HepG2 (cell line): ENCODE measurements at regions not wholly inside any gene's neighbourhood (a gene's known extent, or its start where the extent isn't known, plus 50 kb on each side); places are given as distances from the start of the nearest gene placed in this dataset.

Experiments
- ATAC-seq: fragments of 200-7000 bp; cut with Tn5 transposase; 3 replicates; pipeline ENCODE4 v1.9.1; 2020; ENCODE audit warnings: mild to moderate bottlenecking, moderate library complexity
- BruUV-seq: library from RNA; stranded (reverse); fragments of 400-500 nt; replicated peaks from 2 replicates; lab custom pipeline; 2021; lab: Mats Ljungman, UMichigan
- CTCF ChIA-PET: fragments of 300-600 bp; formaldehyde crosslinking; extraction: SDS; loops from one replicate; lab custom pipeline; 2021; ENCODE audit warnings: low total read pairs, inconsistent platforms, low intra/inter-chr PET ratio; lab: Yijun Ruan, JAX
- POLR2A ChIA-PET: fragments of 350-600 bp; sonication (Branson Sonifier 250); formaldehyde crosslinking; loops from one replicate; lab custom pipeline; 2020; ENCODE audit warnings: antibody characterized with exemption, inconsistent platforms; lab: Yijun Ruan, JAX
- DNase-seq: peaks from one replicate; pipeline ENCODE4 v3.0.0-alpha.2; 2015; ENCODE audit warnings: low spot score
- FAIRE-seq: peaks from 3 replicates; lab custom pipeline; 2011; peaks lifted over from hg19 to GRCh38; lab: Jason Lieb, UNC
- H2AFZ ChIP-seq: one replicate; pipeline ENCODE4 v1.6.1; 2011; ENCODE audit warnings: low read length, inconsistent platforms
- H3K27ac ChIP-seq: fragments of 300-600 bp; 3 replicates; pipeline ENCODE4 v1.8.0; 2011; ENCODE audit warnings: mixed run types, mild to moderate bottlenecking, mixed read lengths, low read length, inconsistent platforms; ENCODE audit not compliant: insufficient read depth; ENCODE audit errors: extremely low read length
- H3K27me3 ChIP-seq, 2 experiments: fragments of 200-600 bp in 1 of 2; 2 replicates in 1 of 2; 3 replicates in 1 of 2; pipeline versions ENCODE4 v1.6.0 to v1.8.0; 2011; ENCODE audit warnings: low read length in 2 of 2, mild to moderate bottlenecking in 2 of 2, moderate library complexity in 2 of 2, inconsistent platforms in 1 of 2; ENCODE audit not compliant: insufficient read depth in 2 of 2, control insufficient read depth in 1 of 2
- H3K36me3 ChIP-seq, 2 experiments: fragments of 200-600 bp in 1 of 2; replicated peaks in 1 of 2; 2 replicates in 1 of 2; 3 replicates in 1 of 2; pipeline versions ENCODE4 v1.5.1 to v1.8.0; 2011; ENCODE audit warnings: low read length in 2 of 2, inconsistent platforms in 1 of 2; ENCODE audit not compliant: insufficient read depth in 2 of 2, control insufficient read depth in 1 of 2
- H3K4me1 ChIP-seq: 2 replicates; pipeline ENCODE4 v1.5.1; 2012; ENCODE audit warnings: low read length, inconsistent platforms; ENCODE audit not compliant: insufficient read depth
- H3K4me2 ChIP-seq: 2 replicates; pipeline ENCODE4 v1.6.0; 2011; ENCODE audit warnings: low read depth, low read length, inconsistent platforms
- H3K4me3 ChIP-seq, 3 experiments: fragments of 200-600 bp in 1 of 3; sonication (generic), shearing (Covaris generic) in 1 of 3; replicated peaks in 1 of 3; 2 replicates each; pipeline ENCODE4 v1.5.1; 2011 to 2016; ENCODE audit warnings: low read length in 3 of 3, inconsistent platforms in 2 of 3, low read depth in 2 of 3, mild to moderate bottlenecking in 2 of 3, control low read depth in 1 of 3, mixed read lengths in 1 of 3; ENCODE audit not compliant: insufficient read depth in 1 of 3
- H3K79me2 ChIP-seq: one replicate; pipeline ENCODE4 v1.6.1; 2011; ENCODE audit warnings: low read length, inconsistent platforms; ENCODE audit not compliant: insufficient read depth
- H3K9ac ChIP-seq: 2 replicates; pipeline ENCODE4 v1.6.0; 2011; ENCODE audit warnings: mild to moderate bottlenecking, low read depth, low read length, inconsistent platforms; ENCODE audit not compliant: insufficient read depth
- H3K9me3 ChIP-seq: 2 replicates; pipeline ENCODE4 v1.5.1; 2012; ENCODE audit warnings: mild to moderate bottlenecking, low read length
- H4K20me1 ChIP-seq: 2 replicates; pipeline ENCODE4 v1.6.0; 2011; ENCODE audit warnings: inconsistent platforms, mild to moderate bottlenecking, low read length, moderate library complexity; ENCODE audit not compliant: insufficient read depth
- ERF ChIP-seq: IDR thresholded peaks from 2 replicates; pipeline ENCODE4 v1.6.1; 2018; ENCODE audit warnings: missing biosample characterization, missing genetic modification reagents
- GATA4 ChIP-seq: sonication (generic); IDR thresholded peaks from 2 replicates; pipeline ENCODE4 v1.6.1; 2016; ENCODE audit warnings: antibody characterized with exemption, low read depth, borderline replicate concordance
- MIER3 ChIP-seq: IDR thresholded peaks from 2 replicates; pipeline ENCODE4 v1.6.1; 2016; ENCODE audit warnings: missing compliant biosample characterization, borderline replicate concordance
- PCBP2 ChIP-seq: fragments of 200-400 bp; formaldehyde crosslinking; optimal IDR thresholded peaks from 2 replicates; pipeline ENCODE3; 2018; ENCODE audit warnings: low read length, low read depth; ENCODE audit not compliant: poor library complexity, severe bottlenecking
- RBAK ChIP-seq: sonication (generic); formaldehyde crosslinking; IDR thresholded peaks from 2 replicates; pipeline ENCODE4 v1.5.1; 2020; ENCODE audit warnings: mild to moderate bottlenecking, missing genetic modification reagents
- RFXANK ChIP-seq: IDR thresholded peaks from 2 replicates; pipeline ENCODE4 v1.6.1; 2016
- STAT5B ChIP-seq: sonication (generic); formaldehyde crosslinking; IDR thresholded peaks from 2 replicates; pipeline ENCODE4 v1.4.0; 2020; ENCODE audit warnings: missing genetic modification reagents
- TMF1 ChIP-seq: sonication (generic); formaldehyde crosslinking; IDR thresholded peaks from 2 replicates; pipeline ENCODE4 v1.8.1; 2022; ENCODE audit warnings: low read depth, missing genetic modification reagents
- ZNF230 ChIP-seq: sonication (generic); formaldehyde crosslinking; IDR thresholded peaks from 2 replicates; pipeline ENCODE4 v1.4.0; 2020; ENCODE audit warnings: mild to moderate bottlenecking, missing genetic modification reagents
- ZNF468 ChIP-seq: sonication (generic); formaldehyde crosslinking; IDR thresholded peaks from 2 replicates; pipeline ENCODE4 v1.8.0; 2022; ENCODE audit warnings: mild to moderate bottlenecking, moderate library complexity, missing genetic modification reagents
- ZNF547 ChIP-seq: sonication (generic); formaldehyde crosslinking; IDR thresholded peaks from 2 replicates; pipeline ENCODE4 v1.5.1; 2020; ENCODE audit warnings: mild to moderate bottlenecking, missing genetic modification reagents
- ZNF720 ChIP-seq: sonication (generic); formaldehyde crosslinking; IDR thresholded peaks from 2 replicates; pipeline ENCODE4 v1.4.0; 2020; ENCODE audit warnings: missing genetic modification reagents
- ZNF781 ChIP-seq: sonication (generic); formaldehyde crosslinking; IDR thresholded peaks from 2 replicates; pipeline ENCODE4 v1.5.1; 2020; ENCODE audit warnings: borderline replicate concordance, mild to moderate bottlenecking, missing genetic modification reagents; ENCODE audit errors: not compliant biosample characterization
- WGBS: methylation state at CpG from one replicate; pipeline ENCODE4 v1.1.6; 2017; ENCODE audit warnings: low lambda C conversion rate; 5-methylcytosine and 5-hydroxymethylcytosine counted together
- in situ Hi-C: cut with HindIII; loops from 2 replicates; pipeline ENCODE4 v1.10.0; 2017; ENCODE audit warnings: low pct_unique_long_range_greater_than_20kb; ENCODE audit not compliant: extremely low pct_ligation_motif_present
- intact Hi-C: fragments of 100-400 bp; cut with micrococcal nuclease; formaldehyde crosslinking; loops from one replicate; pipeline ENCODE4 v1.10.0; 2022; ENCODE audit not compliant: unreplicated experiment
- TF ChIP-seq, protein P1 (sequence below): sonication (generic); formaldehyde crosslinking; conservative IDR thresholded peaks from 2 replicates; pipeline ENCODE4 v1.4.0; 2020; ENCODE audit warnings: mild to moderate bottlenecking, missing genetic modification reagents, moderate library complexity
- TF ChIP-seq, protein P2 (sequence below): sonication (generic); formaldehyde crosslinking; IDR thresholded peaks from 2 replicates; pipeline ENCODE4 v1.5.0; 2020; ENCODE audit warnings: missing genetic modification reagents

DNA sequence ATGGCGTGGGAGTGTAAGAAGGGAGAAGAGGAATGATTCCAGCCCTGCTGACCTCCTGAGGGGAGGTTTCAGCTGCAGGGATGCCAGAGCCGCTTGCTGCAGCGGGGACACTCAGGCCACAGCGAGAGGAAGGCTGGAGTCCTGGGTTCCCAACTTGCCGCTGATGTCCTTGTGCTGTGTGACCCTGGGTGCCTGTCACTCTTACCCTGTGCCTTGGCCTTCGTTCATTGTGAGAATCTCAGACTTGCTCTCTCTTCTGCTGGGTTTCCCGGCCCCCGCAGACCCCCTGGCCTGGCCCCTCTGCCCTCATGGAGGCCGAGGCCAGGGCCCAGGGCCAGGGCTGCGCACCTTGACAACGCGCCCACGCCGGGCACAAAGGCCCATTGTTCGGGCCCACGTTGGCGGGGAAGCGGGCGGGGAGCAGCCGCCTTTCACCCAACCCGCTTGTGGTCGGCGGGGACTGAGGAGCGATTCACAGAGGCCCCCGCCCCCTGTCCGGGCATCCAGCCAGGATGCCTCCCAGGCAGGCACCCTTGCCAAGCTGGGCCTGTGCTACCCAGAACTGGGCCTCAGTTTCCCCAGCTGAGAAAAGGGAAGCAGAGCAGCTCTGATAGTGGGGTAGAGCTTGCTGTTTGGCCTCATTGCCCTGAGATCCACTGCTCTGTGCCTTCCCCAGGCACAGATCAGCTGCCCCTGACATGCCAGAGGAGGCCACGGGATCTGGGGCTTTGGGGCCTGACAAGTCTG is 52.4 kb downstream of the CEBPB start:
- peak; percentile 93 for DNase-seq
- TF ChIP-seq STAT5B (CRISPR knock-in tag) (0 out of 2 replicates have a peak, but pooled peaks have one; percentile 73), ZNF468 (CRISPR knock-in tag) (no peak; the same call in 1 of the 2 replicates), ZNF547 (peak; percentile 94; the same call in 1 of the 2 replicates), RFXANK (CRISPR knock-in tag) (no peak), RBAK (peak; percentile 35; the same call in 1 of the 2 replicates), PCBP2 (no peak), MIER3 (CRISPR knock-in tag) (peak; percentile 95), ZNF230 (CRISPR knock-in tag) (peak; percentile 92), ERF (CRISPR knock-in tag) (peak; percentile 93), GATA4 (peak; percentile 49; the same call in 1 of the 2 replicates), ZNF720 (no peak), TMF1 (CRISPR knock-in tag) (peak; percentile 92; the same call in 1 of the 2 replicates), ZNF781 (CRISPR knock-in tag) (peak; percentile 70)
- TF ChIP-seq, protein P1, sequence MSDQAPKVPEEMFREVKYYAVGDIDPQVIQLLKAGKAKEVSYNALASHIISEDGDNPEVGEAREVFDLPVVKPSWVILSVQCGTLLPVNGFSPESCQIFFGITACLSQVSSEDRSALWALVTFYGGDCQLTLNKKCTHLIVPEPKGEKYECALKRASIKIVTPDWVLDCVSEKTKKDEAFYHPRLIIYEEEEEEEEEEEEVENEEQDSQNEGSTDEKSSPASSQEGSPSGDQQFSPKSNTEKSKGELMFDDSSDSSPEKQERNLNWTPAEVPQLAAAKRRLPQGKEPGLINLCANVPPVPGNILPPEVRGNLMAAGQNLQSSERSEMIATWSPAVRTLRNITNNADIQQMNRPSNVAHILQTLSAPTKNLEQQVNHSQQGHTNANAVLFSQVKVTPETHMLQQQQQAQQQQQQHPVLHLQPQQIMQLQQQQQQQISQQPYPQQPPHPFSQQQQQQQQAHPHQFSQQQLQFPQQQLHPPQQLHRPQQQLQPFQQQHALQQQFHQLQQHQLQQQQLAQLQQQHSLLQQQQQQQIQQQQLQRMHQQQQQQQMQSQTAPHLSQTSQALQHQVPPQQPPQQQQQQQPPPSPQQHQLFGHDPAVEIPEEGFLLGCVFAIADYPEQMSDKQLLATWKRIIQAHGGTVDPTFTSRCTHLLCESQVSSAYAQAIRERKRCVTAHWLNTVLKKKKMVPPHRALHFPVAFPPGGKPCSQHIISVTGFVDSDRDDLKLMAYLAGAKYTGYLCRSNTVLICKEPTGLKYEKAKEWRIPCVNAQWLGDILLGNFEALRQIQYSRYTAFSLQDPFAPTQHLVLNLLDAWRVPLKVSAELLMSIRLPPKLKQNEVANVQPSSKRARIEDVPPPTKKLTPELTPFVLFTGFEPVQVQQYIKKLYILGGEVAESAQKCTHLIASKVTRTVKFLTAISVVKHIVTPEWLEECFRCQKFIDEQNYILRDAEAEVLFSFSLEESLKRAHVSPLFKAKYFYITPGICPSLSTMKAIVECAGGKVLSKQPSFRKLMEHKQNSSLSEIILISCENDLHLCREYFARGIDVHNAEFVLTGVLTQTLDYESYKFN (CRISPR knock-in tag), result peak; percentile 98
- TF ChIP-seq, protein P2, sequence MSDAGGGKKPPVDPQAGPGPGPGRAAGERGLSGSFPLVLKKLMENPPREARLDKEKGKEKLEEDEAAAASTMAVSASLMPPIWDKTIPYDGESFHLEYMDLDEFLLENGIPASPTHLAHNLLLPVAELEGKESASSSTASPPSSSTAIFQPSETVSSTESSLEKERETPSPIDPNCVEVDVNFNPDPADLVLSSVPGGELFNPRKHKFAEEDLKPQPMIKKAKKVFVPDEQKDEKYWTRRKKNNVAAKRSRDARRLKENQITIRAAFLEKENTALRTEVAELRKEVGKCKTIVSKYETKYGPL (CRISPR knock-in tag), result no peak

More for the DNA sequence above, 52.4 kb downstream of the CEBPB start:
- 4% methylated on average over 18 of the region's 27 CpGs for WGBS
- H3K9ac ChIP-seq, result peak overlapping the region; percentile 72
- POLR2A ChIA-PET, result interaction anchor here (0.6 to 1.2 kb wide), 9 partner anchors 9 to 242 kb away, joined by 3 to 5 read pairs (median 3); no protein-coding TSS in a partner anchor
- BruUV-seq, result TSS peak; percentile 74
- ATAC-seq (peak; percentile 90), FAIRE-seq (peak; percentile 26)
- peak overlapping the region; percentile 87 for H3K4me2 ChIP-seq
- no peak overlapping the region for H2AFZ ChIP-seq
- H3K4me3 ChIP-seq, result peak overlapping the region in 2 of 3 experiments; percentile 22 to 56; a peak in 2 of 6 replicates
- H4K20me1 ChIP-seq, result no peaks in the 10 kb centered on the region
- peaks cover 100% of the 10 kb centered on the region for H3K4me1 ChIP-seq
- H3K9me3 ChIP-seq, result no peaks in the 10 kb centered on the region
- peaks cover 13 to 34% of the 10 kb centered on the region in 2 experiments; a peak in 4 of 5 replicates for H3K27me3 ChIP-seq
- peak overlapping the region; percentile 28 for H3K27ac ChIP-seq
- H3K36me3 ChIP-seq, result no peaks in the 10 kb centered on the region
- in situ Hi-C loops (no loop called here), intact Hi-C loops (loop anchor here (10.0 kb wide), 1 partner anchor 48 kb away; the partner anchor contains the start of gene CEBPB)
- H3K79me2 ChIP-seq, result no peaks in the 10 kb centered on the region
- CTCF ChIA-PET, result no interaction called here
